ENCODE measurements at regions not wholly inside any gene's neighbourhood (a gene's known extent, or its start where the extent isn't known, plus 50 kb on each side); places are given as distances from the start of the nearest gene placed in this dataset.

DNA sequence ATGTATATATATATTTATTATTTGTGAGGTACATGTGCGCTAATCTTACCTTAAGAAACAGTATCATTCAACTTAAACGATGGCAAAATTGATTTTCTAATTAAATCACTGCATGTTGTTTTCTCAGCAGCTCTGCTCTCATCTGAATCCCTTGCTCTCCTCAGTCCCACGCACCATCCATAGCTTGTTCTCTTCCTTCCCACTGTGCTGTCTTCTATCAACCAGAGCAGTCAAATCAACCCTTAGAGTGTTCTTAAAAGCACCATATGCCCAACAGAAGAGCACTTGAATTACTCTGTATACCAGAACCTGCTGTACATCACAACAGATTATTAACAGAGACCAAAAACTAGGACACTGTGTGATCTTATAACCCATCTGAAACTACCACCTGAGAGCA is 209.4 kb upstream of the G2E3 start:
- Histone ChIP-seq H2AFZ (ENCODE audit: low read depth, low read length) (no peak overlapping the region), H4K20me1 (ENCODE audit: insufficient read depth, low read length) (no peaks in the 10 kb centered on the region), H3K4me2 (ENCODE audit: low read length) (no peak overlapping the region), H3K4me3 (ENCODE audit: insufficient read depth, low read depth, low read length) (no peak overlapping the region), H3K79me2 (ENCODE audit: insufficient read depth, low read length) (no peaks in the 10 kb centered on the region), H3K9me3 (ENCODE audit: insufficient read depth, low read depth, low read length) (no peaks in the 10 kb centered on the region), H3K9ac (ENCODE audit: low read length) (no peak overlapping the region), H3K36me3 (ENCODE audit: insufficient read depth, low read length) (no peaks in the 10 kb centered on the region), H3K27me3 (ENCODE audit: insufficient read depth, low read length) (no peaks in the 10 kb centered on the region), H3K27ac (ENCODE audit: low read depth, low read length) (no peak overlapping the region), H3K4me1 (ENCODE audit: insufficient read depth, low read length) (no peaks in the 10 kb centered on the region)
- Mint-ChIP-seq H3K9me3 (ENCODE audit: unreplicated experiment) (peaks cover 9% of the 10 kb centered on the region), H3K27ac (ENCODE audit: unreplicated experiment) (no peak overlapping the region), H3K27me3 (ENCODE audit: low read depth, unreplicated experiment) (peaks cover 46% of the 10 kb centered on the region), H3K36me3 (ENCODE audit: low read depth, unreplicated experiment) (no peaks in the 10 kb centered on the region), H3K4me1 (ENCODE audit: low read depth, unreplicated experiment) (peaks cover 1% of the 10 kb centered on the region), H3K4me3 (ENCODE audit: unreplicated experiment) (no peak overlapping the region)
- no peak for FAIRE-seq
- DNase-seq (ENCODE audit: low read depth) = no peak
- no peak for TF ChIP-seq EZH2 (IDR thresholded peaks at IDR 0.05; ENCODE audit: insufficient read depth, low read length)
- TF ChIP-seq, protein P1, sequence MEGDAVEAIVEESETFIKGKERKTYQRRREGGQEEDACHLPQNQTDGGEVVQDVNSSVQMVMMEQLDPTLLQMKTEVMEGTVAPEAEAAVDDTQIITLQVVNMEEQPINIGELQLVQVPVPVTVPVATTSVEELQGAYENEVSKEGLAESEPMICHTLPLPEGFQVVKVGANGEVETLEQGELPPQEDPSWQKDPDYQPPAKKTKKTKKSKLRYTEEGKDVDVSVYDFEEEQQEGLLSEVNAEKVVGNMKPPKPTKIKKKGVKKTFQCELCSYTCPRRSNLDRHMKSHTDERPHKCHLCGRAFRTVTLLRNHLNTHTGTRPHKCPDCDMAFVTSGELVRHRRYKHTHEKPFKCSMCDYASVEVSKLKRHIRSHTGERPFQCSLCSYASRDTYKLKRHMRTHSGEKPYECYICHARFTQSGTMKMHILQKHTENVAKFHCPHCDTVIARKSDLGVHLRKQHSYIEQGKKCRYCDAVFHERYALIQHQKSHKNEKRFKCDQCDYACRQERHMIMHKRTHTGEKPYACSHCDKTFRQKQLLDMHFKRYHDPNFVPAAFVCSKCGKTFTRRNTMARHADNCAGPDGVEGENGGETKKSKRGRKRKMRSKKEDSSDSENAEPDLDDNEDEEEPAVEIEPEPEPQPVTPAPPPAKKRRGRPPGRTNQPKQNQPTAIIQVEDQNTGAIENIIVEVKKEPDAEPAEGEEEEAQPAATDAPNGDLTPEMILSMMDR (IDR thresholded peaks at IDR 0.05; ENCODE audit: insufficient read depth, low read depth, low read length) = no peak

DNA sequence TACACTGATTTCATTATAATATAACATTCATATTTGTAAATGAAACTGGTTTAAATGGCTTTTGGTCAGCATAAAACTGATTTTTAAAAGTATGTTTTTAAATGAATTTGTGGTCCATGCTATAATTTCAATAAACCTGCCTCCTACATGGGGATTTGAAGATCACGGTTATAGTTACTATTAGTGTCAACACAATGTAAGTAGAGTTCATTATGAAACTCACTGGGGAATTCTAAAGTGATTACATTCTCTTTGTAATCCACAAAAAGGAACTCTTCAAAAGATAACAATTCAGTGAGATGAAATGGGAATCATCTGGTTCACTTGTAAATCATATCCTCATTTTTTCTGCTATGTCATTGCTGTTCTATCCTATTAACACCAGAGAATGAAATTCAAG is 204.5 kb upstream of the G2E3 start:
- DNase-seq (ENCODE audit: low read depth) (no peak), FAIRE-seq (no peak)
- Mint-ChIP-seq H3K27ac (ENCODE audit: unreplicated experiment) (no peak overlapping the region), H3K9me3 (ENCODE audit: unreplicated experiment) (no peaks in the 10 kb centered on the region), H3K27me3 (ENCODE audit: low read depth, unreplicated experiment) (peaks cover 58% of the 10 kb centered on the region), H3K4me1 (ENCODE audit: low read depth, unreplicated experiment) (peaks cover 19% of the 10 kb centered on the region), H3K36me3 (ENCODE audit: low read depth, unreplicated experiment) (no peaks in the 10 kb centered on the region), H3K4me3 (ENCODE audit: unreplicated experiment) (no peak overlapping the region)
- Histone ChIP-seq H3K79me2 (ENCODE audit: insufficient read depth, low read length) (no peaks in the 10 kb centered on the region), H2AFZ (ENCODE audit: low read depth, low read length) (no peak overlapping the region), H3K4me3 (ENCODE audit: insufficient read depth, low read depth, low read length) (no peak overlapping the region), H3K9me3 (ENCODE audit: insufficient read depth, low read depth, low read length) (no peaks in the 10 kb centered on the region), H4K20me1 (ENCODE audit: insufficient read depth, low read length) (no peaks in the 10 kb centered on the region), H3K36me3 (ENCODE audit: insufficient read depth, low read length) (no peaks in the 10 kb centered on the region), H3K27ac (ENCODE audit: low read depth, low read length) (no peak overlapping the region), H3K4me2 (ENCODE audit: low read length) (no peak overlapping the region), H3K4me1 (ENCODE audit: insufficient read depth, low read length) (no peaks in the 10 kb centered on the region), H3K27me3 (ENCODE audit: insufficient read depth, low read length) (no peaks in the 10 kb centered on the region), H3K9ac (ENCODE audit: low read length) (no peak overlapping the region)
- no peak for TF ChIP-seq EZH2 (IDR thresholded peaks at IDR 0.05; ENCODE audit: insufficient read depth, low read length)
- TF ChIP-seq, protein P1 (IDR thresholded peaks at IDR 0.05; ENCODE audit: insufficient read depth, low read depth, low read length) = no peak

DNA sequence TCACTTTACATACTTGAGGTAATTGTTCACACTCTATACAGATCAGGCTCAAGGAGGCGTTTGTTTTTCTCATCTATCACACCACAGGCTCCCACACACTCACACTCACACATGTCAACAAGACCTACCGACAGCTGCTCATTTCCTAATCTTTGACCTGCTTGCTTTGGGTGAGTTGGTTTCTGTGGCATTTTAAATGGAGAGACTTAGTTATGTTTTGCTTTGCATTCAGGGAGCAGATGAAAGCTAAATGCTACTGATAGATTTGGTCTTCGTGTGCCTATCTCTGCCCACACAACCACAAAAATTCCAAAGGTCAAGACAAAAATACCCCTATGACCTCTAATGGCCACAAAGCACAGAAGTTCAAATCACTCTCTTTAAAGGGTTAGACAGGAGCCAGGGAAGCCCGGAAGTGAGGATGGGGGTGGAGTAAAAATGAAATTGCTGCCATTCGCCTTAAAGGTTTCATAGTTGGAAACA is 203.5 kb upstream of the G2E3 start:
- no peaks in the 10 kb centered on the region for H3K27me3 ChIP-seq (ENCODE audit: insufficient read depth, low read length)
- Mint-ChIP-seq H3K9me3 (ENCODE audit: unreplicated experiment) (peaks cover 3% of the 10 kb centered on the region), H3K27ac (ENCODE audit: unreplicated experiment) (no peak overlapping the region), H3K27me3 (ENCODE audit: low read depth, unreplicated experiment) (peaks cover 58% of the 10 kb centered on the region), H3K4me3 (ENCODE audit: unreplicated experiment) (no peak overlapping the region), H3K36me3 (ENCODE audit: low read depth, unreplicated experiment) (no peaks in the 10 kb centered on the region), H3K4me1 (ENCODE audit: low read depth, unreplicated experiment) (peaks cover 19% of the 10 kb centered on the region)
- no peak overlapping the region for H3K27ac ChIP-seq (ENCODE audit: low read depth, low read length)
- no peak overlapping the region for H3K4me3 ChIP-seq (ENCODE audit: insufficient read depth, low read depth, low read length)
- no peak overlapping the region for H3K9ac ChIP-seq (ENCODE audit: low read length)
- TF ChIP-seq EZH2 (IDR thresholded peaks at IDR 0.05; ENCODE audit: insufficient read depth, low read length) = no peak
- TF ChIP-seq, protein P1 (IDR thresholded peaks at IDR 0.05; ENCODE audit: insufficient read depth, low read depth, low read length) = no peak
- DNase-seq (ENCODE audit: low read depth) (peak; percentile 22), FAIRE-seq (no peak)
- no peaks in the 10 kb centered on the region for H3K79me2 ChIP-seq (ENCODE audit: insufficient read depth, low read length)
- no peaks in the 10 kb centered on the region for H3K4me1 ChIP-seq (ENCODE audit: insufficient read depth, low read length)
- H3K36me3 ChIP-seq (ENCODE audit: insufficient read depth, low read length) = no peaks in the 10 kb centered on the region
- H3K4me2 ChIP-seq (ENCODE audit: low read length) = no peak overlapping the region
- H4K20me1 ChIP-seq (ENCODE audit: insufficient read depth, low read length) = no peaks in the 10 kb centered on the region
- H2AFZ ChIP-seq (ENCODE audit: low read depth, low read length) = no peak overlapping the region
- no peaks in the 10 kb centered on the region for H3K9me3 ChIP-seq (ENCODE audit: insufficient read depth, low read depth, low read length)

Data from astrocyte (in vitro differentiated cells and primary cell).